HEK293 (cell line): ENCODE measurements at regions not wholly inside any gene's neighbourhood (a gene's known extent, or its start where the extent isn't known, plus 50 kb on each side); places are given as distances from the start of the nearest gene placed in this dataset.

ENCODE experiments used
- CTCF ChIA-PET: fragments of 350-600 bp; formaldehyde crosslinking; extraction: SDS; loops from one replicate; lab custom pipeline; 2021; ENCODE audit warnings: antibody characterized with exemption; lab: Yijun Ruan, JAX
- POLR2A ChIA-PET: fragments of 300-600 bp; formaldehyde crosslinking; extraction: SDS; loops from one replicate; lab custom pipeline; 2020; ENCODE audit warnings: antibody characterized with exemption, inconsistent platforms; lab: Yijun Ruan, JAX
- H3K27ac ChIP-seq: fragments of 200-500 bp; sonication (Bioruptor generic); 2 replicates; pipeline ENCODE4 v1.5.1; 2014; ENCODE audit warnings: low read depth, low read length, control low read depth, inconsistent platforms; ENCODE audit errors: extremely low read depth
- H3K36me3 ChIP-seq, 2 experiments: fragments of 200-500 bp in 1 of 2; sonication (Bioruptor generic) in 1 of 2; 1 replicate in 1 of 2; 2 replicates in 1 of 2; pipeline ENCODE4 v1.5.1; 2014 to 2017; ENCODE audit warnings: inconsistent platforms in 2 of 2, low read length in 2 of 2; ENCODE audit not compliant: control insufficient read depth in 2 of 2, insufficient read depth in 1 of 2
- H3K4me1 ChIP-seq: fragments of 200-500 bp; sonication (Bioruptor generic); 2 replicates; pipeline ENCODE4 v1.5.1; 2014; ENCODE audit warnings: mild to moderate bottlenecking, low read length, inconsistent platforms; ENCODE audit not compliant: control insufficient read depth, insufficient read depth
- H3K4me3 ChIP-seq: 2 replicates; pipeline ENCODE4 v1.5.1; 2011; ENCODE audit warnings: low read depth, mild to moderate bottlenecking, control low read depth, low read length, moderate library complexity
- H3K9me3 ChIP-seq: fragments of 200-500 bp; sonication (Bioruptor generic); 2 replicates; pipeline ENCODE4 v1.5.1; 2014; ENCODE audit warnings: low read depth, low read length, inconsistent platforms; ENCODE audit not compliant: control insufficient read depth, insufficient read depth
- GFI1B ChIP-seq: fragments of 450-650 bp; formaldehyde crosslinking; IDR thresholded peaks from 2 replicates; pipeline ENCODE4 v1.5.1; 2016; ENCODE audit warnings: missing biosample characterization, missing genetic modification characterization
- GLIS1 ChIP-seq: fragments of 450-650 bp; formaldehyde crosslinking; IDR thresholded peaks from 2 replicates; pipeline ENCODE4 v1.5.1; 2016; ENCODE audit warnings: missing biosample characterization, missing genetic modification characterization
- HOXA7 ChIP-seq: sonication (generic); formaldehyde crosslinking; IDR thresholded peaks from 2 replicates; pipeline ENCODE4 v1.8.1; 2022; ENCODE audit warnings: missing genetic modification reagents, borderline replicate concordance
- WT1 ChIP-seq: fragments of 450-650 bp; formaldehyde crosslinking; IDR thresholded peaks from 2 replicates; pipeline ENCODE4 v1.5.1; 2016; ENCODE audit warnings: missing biosample characterization, missing genetic modification characterization
- ZBTB48 ChIP-seq: fragments of 450-650 bp; formaldehyde crosslinking; IDR thresholded peaks from 2 replicates; pipeline ENCODE4 v1.5.1; 2016; ENCODE audit warnings: missing biosample characterization, missing genetic modification characterization
- ZFP69B ChIP-seq: fragments of 450-650 bp; formaldehyde crosslinking; IDR thresholded peaks from 2 replicates; pipeline ENCODE4 v1.5.1; 2016; ENCODE audit warnings: missing biosample characterization, missing genetic modification characterization
- ZNF133 ChIP-seq: fragments of 450-650 bp; formaldehyde crosslinking; IDR thresholded peaks from 2 replicates; pipeline ENCODE4 v1.5.1; 2016; ENCODE audit warnings: missing biosample characterization, missing genetic modification characterization
- ZNF155 ChIP-seq: fragments of 450-650 bp; formaldehyde crosslinking; IDR thresholded peaks from 2 replicates; pipeline ENCODE4 v1.5.1; 2016; ENCODE audit warnings: missing biosample characterization, missing genetic modification characterization
- ZNF169 ChIP-seq: fragments of 450-650 bp; formaldehyde crosslinking; IDR thresholded peaks from 2 replicates; pipeline ENCODE4 v1.5.1; 2016; ENCODE audit warnings: missing biosample characterization, missing genetic modification characterization
- ZNF202 ChIP-seq: fragments of 450-650 bp; formaldehyde crosslinking; IDR thresholded peaks from 2 replicates; pipeline ENCODE4 v1.5.1; 2016; ENCODE audit warnings: missing biosample characterization, missing genetic modification characterization, borderline replicate concordance
- ZNF211 ChIP-seq: fragments of 450-650 bp; formaldehyde crosslinking; IDR thresholded peaks from 2 replicates; pipeline ENCODE4 v1.5.1; 2016; ENCODE audit warnings: low read depth, missing biosample characterization, missing genetic modification characterization
- ZNF214 ChIP-seq: fragments of 450-650 bp; formaldehyde crosslinking; IDR thresholded peaks from 2 replicates; pipeline ENCODE4 v1.5.1; 2017; ENCODE audit warnings: missing biosample characterization, mild to moderate bottlenecking, missing genetic modification characterization, borderline replicate concordance
- ZNF223 ChIP-seq: fragments of 450-650 bp; formaldehyde crosslinking; IDR thresholded peaks from 2 replicates; pipeline ENCODE4 v1.5.1; 2016; ENCODE audit warnings: missing biosample characterization, missing genetic modification characterization
- ZNF302 ChIP-seq: fragments of 450-650 bp; formaldehyde crosslinking; IDR thresholded peaks from 2 replicates; pipeline ENCODE4 v1.5.1; 2016; ENCODE audit warnings: missing biosample characterization, missing genetic modification characterization, low read depth
- ZNF324 ChIP-seq: fragments of 450-650 bp; formaldehyde crosslinking; IDR thresholded peaks from 2 replicates; pipeline ENCODE4 v1.5.1; 2016; ENCODE audit warnings: missing biosample characterization, missing genetic modification characterization
- ZNF350 ChIP-seq: fragments of 450-650 bp; formaldehyde crosslinking; IDR thresholded peaks from 2 replicates; pipeline ENCODE4 v1.5.0; 2017; ENCODE audit warnings: missing biosample characterization, mild to moderate bottlenecking, missing genetic modification characterization
- ZNF549 ChIP-seq: fragments of 450-650 bp; IDR thresholded peaks from 2 replicates; pipeline ENCODE4 v1.5.1; 2018; ENCODE audit warnings: missing biosample characterization, missing genetic modification characterization, mild to moderate bottlenecking, inconsistent platforms, moderate library complexity
- ZNF560 ChIP-seq: fragments of 450-650 bp; formaldehyde crosslinking; IDR thresholded peaks from 2 replicates; pipeline ENCODE4 v1.5.1; 2017; ENCODE audit warnings: missing biosample characterization, missing genetic modification characterization, borderline replicate concordance
- ZNF585B ChIP-seq: fragments of 450-650 bp; formaldehyde crosslinking; IDR thresholded peaks from 2 replicates; pipeline ENCODE4 v1.5.1; 2016; ENCODE audit warnings: missing biosample characterization, missing genetic modification characterization
- ZNF600 ChIP-seq: fragments of 450-650 bp; formaldehyde crosslinking; IDR thresholded peaks from 2 replicates; pipeline ENCODE4 v1.5.1; 2016; ENCODE audit warnings: missing biosample characterization, missing genetic modification characterization
- ZNF621 ChIP-seq: fragments of 450-650 bp; formaldehyde crosslinking; IDR thresholded peaks from 2 replicates; pipeline ENCODE4 v1.5.1; 2017; ENCODE audit warnings: missing biosample characterization, missing genetic modification characterization
- TF ChIP-seq, protein P1 (sequence below): fragments of 450-650 bp; formaldehyde crosslinking; IDR thresholded peaks from 2 replicates; pipeline ENCODE4; 2016; ENCODE audit warnings: missing biosample characterization, missing genetic modification characterization
- TF ChIP-seq, protein P2 (sequence below): fragments of 450-650 bp; formaldehyde crosslinking; IDR thresholded peaks from 2 replicates; pipeline ENCODE4 v1.5.1; 2016; ENCODE audit warnings: missing biosample characterization, missing genetic modification characterization, borderline replicate concordance
- TF ChIP-seq, protein P3 (sequence below): fragments of 450-650 bp; formaldehyde crosslinking; IDR thresholded peaks from 2 replicates; pipeline ENCODE4 v1.5.1; 2017; ENCODE audit warnings: missing biosample characterization, missing genetic modification characterization
- TF ChIP-seq, protein P4 (sequence below): fragments of 450-650 bp; formaldehyde crosslinking; IDR thresholded peaks from 2 replicates; pipeline ENCODE4 v1.5.1; 2016; ENCODE audit warnings: missing biosample characterization, missing genetic modification characterization
- TF ChIP-seq, protein P5 (sequence below): fragments of 450-650 bp; formaldehyde crosslinking; IDR thresholded peaks from 2 replicates; pipeline ENCODE4 v1.5.1; 2016; ENCODE audit warnings: missing biosample characterization, missing genetic modification characterization, borderline replicate concordance

DNA sequence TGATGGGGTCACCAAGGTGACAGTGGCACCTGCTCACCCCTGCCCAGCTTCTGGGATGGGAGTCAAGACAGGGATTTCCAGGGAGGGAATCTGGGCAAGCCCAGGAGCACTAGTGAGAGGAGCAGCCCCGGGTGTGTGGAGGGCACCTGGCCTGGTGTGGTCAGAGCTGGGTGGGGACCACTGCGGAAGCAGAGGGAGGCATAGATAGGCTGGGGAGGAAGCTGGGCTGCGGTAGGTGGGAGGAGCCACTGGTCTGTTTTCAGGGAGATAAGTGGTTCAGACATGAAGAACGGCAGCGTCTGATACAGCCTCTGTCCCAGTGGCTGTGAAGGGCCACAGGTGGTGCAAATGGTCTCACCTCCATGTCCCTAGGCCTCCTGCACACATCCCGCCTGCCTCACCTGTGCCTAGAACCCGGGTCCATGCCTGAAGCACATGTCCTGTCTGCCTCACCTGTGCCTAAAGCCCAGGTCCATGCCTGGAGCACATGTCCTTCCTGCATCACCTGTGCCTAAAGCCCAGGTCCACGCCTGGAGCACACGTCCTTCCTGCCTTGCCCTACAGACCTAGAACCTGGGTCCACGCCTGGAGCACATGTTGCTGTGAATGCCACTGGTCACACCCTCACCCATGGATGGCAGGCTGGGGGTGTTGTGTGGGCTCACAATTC lies 325.9 kb upstream of the AJAP1 start:
- ChIA-PET CTCF (no interaction called here), POLR2A (no interaction called here)

DNA sequence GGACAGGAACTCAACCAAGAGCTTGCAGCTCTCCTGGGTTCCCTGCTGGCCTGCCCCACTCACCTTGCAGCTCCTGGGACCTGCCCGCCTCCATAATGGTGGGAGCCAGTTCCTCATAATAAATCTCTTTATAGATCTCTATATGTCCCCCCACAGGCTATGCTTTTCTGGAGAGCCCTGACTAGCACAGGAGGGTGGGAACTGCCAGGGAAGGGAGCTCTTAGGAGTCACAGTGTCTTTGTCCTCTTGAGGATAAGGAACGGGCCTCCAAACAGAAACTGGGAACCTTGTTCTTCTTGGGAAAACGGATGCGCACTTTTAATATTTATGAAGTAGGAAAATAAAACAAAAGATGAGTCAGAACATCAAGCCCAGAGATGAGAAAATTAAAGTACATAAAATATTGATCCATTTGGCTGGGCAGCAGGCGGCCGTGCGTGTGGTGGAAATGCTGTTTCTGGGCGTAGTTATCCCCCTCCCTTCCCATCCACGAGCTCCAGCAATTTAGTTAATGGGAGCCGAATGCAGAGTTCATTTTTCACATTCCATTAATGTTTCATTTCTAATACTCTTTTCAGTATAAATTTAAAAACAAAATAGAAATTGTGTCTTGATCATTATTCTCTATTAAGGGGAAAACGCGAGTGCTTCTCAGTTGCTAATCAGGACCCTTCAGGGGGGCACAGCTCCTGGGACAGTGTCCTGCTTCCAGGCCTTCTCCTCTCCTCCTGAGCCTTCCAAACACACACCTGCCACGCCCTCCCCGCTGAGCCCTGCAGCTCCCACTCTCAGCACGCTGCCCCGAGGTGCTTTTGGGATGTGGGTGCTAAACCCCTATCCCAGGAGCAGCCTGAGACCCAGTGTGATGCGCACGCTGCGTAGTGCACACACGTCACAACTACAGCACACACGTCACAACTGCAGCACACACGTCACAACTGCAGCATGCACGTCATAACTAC lies 323.3 kb upstream of the AJAP1 start:
- ChIA-PET POLR2A (no interaction called here), CTCF (no interaction called here)
- no peaks in the 10 kb centered on the region for H3K9me3 ChIP-seq
- no peaks in the 10 kb centered on the region for H3K4me1 ChIP-seq
- no peak overlapping the region for H3K27ac ChIP-seq
- H3K36me3 ChIP-seq = no peaks in the 10 kb centered on the region
- no peak overlapping the region for H3K4me3 ChIP-seq
- TF ChIP-seq, protein P1, sequence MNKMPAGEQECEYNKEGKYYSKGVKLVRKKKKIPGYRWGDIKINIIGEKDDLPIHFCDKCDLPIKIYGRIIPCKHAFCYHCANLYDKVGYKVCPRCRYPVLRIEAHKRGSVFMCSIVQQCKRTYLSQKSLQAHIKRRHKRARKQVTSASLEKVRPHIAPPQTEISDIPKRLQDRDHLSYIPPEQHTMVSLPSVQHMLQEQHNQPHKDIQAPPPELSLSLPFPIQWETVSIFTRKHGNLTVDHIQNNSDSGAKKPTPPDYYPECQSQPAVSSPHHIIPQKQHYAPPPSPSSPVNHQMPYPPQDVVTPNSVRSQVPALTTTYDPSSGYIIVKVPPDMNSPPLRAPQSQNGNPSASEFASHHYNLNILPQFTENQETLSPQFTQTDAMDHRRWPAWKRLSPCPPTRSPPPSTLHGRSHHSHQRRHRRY = no peak
- TF ChIP-seq, protein P2, sequence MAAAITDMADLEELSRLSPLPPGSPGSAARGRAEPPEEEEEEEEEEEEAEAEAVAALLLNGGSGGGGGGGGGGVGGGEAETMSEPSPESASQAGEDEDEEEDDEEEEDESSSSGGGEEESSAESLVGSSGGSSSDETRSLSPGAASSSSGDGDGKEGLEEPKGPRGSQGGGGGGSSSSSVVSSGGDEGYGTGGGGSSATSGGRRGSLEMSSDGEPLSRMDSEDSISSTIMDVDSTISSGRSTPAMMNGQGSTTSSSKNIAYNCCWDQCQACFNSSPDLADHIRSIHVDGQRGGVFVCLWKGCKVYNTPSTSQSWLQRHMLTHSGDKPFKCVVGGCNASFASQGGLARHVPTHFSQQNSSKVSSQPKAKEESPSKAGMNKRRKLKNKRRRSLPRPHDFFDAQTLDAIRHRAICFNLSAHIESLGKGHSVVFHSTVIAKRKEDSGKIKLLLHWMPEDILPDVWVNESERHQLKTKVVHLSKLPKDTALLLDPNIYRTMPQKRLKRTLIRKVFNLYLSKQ = no peak
- TF ChIP-seq ZNF211 (tag by site-specific recombination) (no peak), ZNF302 (no peak), ZNF155 (tag by site-specific recombination) (no peak), ZNF560 (tag by site-specific recombination) (no peak), ZNF324 (tag by site-specific recombination) (no peak), ZNF600 (tag by site-specific recombination) (no peak), WT1 (tag by site-specific recombination) (no peak)

More for the DNA sequence above, 325.9 kb upstream of the AJAP1 start:
- no peaks in the 10 kb centered on the region for H3K36me3 ChIP-seq
- no peak overlapping the region for H3K4me3 ChIP-seq
- H3K27ac ChIP-seq = no peak overlapping the region
- no peaks in the 10 kb centered on the region for H3K9me3 ChIP-seq
- TF ChIP-seq HOXA7 (CRISPR knock-in tag) (no peak), ZNF214 (tag by site-specific recombination) (no peak), GLIS1 (tag by site-specific recombination) (no peak), ZNF202 (tag by site-specific recombination) (no peak), ZFP69B (no peak), ZNF133 (tag by site-specific recombination) (no peak), ZNF169 (tag by site-specific recombination) (no peak), ZNF621 (tag by site-specific recombination) (no peak), ZBTB48 (tag by site-specific recombination) (no peak), GFI1B (tag by site-specific recombination) (no peak), ZNF585B (tag by site-specific recombination) (no peak), ZNF549 (tag by site-specific recombination) (no peak), ZNF223 (tag by site-specific recombination) (no peak), ZNF350 (no peak)
- TF ChIP-seq, protein P3, sequence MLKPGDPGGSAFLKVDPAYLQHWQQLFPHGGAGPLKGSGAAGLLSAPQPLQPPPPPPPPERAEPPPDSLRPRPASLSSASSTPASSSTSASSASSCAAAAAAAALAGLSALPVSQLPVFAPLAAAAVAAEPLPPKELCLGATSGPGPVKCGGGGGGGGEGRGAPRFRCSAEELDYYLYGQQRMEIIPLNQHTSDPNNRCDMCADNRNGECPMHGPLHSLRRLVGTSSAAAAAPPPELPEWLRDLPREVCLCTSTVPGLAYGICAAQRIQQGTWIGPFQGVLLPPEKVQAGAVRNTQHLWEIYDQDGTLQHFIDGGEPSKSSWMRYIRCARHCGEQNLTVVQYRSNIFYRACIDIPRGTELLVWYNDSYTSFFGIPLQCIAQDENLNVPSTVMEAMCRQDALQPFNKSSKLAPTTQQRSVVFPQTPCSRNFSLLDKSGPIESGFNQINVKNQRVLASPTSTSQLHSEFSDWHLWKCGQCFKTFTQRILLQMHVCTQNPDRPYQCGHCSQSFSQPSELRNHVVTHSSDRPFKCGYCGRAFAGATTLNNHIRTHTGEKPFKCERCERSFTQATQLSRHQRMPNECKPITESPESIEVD (tag by site-specific recombination) = no peak
- TF ChIP-seq, protein P4, sequence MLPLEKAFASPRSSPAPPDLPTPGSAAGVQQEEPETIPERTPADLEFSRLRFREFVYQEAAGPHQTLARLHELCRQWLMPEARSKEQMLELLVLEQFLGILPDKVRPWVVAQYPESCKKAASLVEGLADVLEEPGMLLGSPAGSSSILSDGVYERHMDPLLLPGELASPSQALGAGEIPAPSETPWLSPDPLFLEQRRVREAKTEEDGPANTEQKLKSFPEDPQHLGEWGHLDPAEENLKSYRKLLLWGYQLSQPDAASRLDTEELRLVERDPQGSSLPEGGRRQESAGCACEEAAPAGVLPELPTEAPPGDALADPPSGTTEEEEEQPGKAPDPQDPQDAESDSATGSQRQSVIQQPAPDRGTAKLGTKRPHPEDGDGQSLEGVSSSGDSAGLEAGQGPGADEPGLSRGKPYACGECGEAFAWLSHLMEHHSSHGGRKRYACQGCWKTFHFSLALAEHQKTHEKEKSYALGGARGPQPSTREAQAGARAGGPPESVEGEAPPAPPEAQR (tag by site-specific recombination) = no peak
- TF ChIP-seq, protein P5, sequence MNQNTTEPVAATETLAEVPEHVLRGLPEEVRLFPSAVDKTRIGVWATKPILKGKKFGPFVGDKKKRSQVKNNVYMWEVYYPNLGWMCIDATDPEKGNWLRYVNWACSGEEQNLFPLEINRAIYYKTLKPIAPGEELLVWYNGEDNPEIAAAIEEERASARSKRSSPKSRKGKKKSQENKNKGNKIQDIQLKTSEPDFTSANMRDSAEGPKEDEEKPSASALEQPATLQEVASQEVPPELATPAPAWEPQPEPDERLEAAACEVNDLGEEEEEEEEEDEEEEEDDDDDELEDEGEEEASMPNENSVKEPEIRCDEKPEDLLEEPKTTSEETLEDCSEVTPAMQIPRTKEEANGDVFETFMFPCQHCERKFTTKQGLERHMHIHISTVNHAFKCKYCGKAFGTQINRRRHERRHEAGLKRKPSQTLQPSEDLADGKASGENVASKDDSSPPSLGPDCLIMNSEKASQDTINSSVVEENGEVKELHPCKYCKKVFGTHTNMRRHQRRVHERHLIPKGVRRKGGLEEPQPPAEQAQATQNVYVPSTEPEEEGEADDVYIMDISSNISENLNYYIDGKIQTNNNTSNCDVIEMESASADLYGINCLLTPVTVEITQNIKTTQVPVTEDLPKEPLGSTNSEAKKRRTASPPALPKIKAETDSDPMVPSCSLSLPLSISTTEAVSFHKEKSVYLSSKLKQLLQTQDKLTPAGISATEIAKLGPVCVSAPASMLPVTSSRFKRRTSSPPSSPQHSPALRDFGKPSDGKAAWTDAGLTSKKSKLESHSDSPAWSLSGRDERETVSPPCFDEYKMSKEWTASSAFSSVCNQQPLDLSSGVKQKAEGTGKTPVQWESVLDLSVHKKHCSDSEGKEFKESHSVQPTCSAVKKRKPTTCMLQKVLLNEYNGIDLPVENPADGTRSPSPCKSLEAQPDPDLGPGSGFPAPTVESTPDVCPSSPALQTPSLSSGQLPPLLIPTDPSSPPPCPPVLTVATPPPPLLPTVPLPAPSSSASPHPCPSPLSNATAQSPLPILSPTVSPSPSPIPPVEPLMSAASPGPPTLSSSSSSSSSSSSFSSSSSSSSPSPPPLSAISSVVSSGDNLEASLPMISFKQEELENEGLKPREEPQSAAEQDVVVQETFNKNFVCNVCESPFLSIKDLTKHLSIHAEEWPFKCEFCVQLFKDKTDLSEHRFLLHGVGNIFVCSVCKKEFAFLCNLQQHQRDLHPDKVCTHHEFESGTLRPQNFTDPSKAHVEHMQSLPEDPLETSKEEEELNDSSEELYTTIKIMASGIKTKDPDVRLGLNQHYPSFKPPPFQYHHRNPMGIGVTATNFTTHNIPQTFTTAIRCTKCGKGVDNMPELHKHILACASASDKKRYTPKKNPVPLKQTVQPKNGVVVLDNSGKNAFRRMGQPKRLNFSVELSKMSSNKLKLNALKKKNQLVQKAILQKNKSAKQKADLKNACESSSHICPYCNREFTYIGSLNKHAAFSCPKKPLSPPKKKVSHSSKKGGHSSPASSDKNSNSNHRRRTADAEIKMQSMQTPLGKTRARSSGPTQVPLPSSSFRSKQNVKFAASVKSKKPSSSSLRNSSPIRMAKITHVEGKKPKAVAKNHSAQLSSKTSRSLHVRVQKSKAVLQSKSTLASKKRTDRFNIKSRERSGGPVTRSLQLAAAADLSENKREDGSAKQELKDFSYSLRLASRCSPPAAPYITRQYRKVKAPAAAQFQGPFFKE (tag by site-specific recombination) = no peak
- H3K4me1 ChIP-seq = no peaks in the 10 kb centered on the region
